A549 (cell line): ENCODE measurements at regions not wholly inside any gene's neighbourhood (a gene's known extent, or its start where the extent isn't known, plus 50 kb on each side); places are given as distances from the start of the nearest gene placed in this dataset.

Experiments
- ATAC-seq, 2 experiments: fragments of 200-7000 bp in 1 of 2; fragments of >200 bp in 1 of 2; cut with Nextera tagmentation in 1 of 2; cut with Tn5 transposase in 1 of 2; 3 replicates each; pipeline versions ENCODE4 v1.8.0 to v1.9.1; 2018 to 2020; ENCODE audit warnings: mild to moderate bottlenecking in 1 of 2, moderate library complexity in 1 of 2
- CTCF ChIA-PET: fragments of 300-600 bp; sonication (Branson Sonifier 250); formaldehyde crosslinking; extraction: SDS; loops from one replicate; lab custom pipeline; 2021; ENCODE audit warnings: antibody characterized with exemption, inconsistent platforms; lab: Yijun Ruan, JAX
- POLR2A ChIA-PET: fragments of 350-600 bp; formaldehyde crosslinking; extraction: SDS; loops from one replicate; lab custom pipeline; 2021; ENCODE audit warnings: antibody characterized with exemption, inconsistent platforms; lab: Yijun Ruan, JAX
- DNase-seq, 2 experiments: peaks; one replicate each; pipeline versions ENCODE4 v3.0.0 to v3.0.0-alpha.2; 2011 to 2016; ENCODE audit warnings: low read depth in 1 of 2, low spot score in 1 of 2
- FAIRE-seq: peaks from 2 replicates; lab custom pipeline; 2011; peaks lifted over from hg19 to GRCh38; lab: Jason Lieb, UNC
- H3K27ac ChIP-seq, 2 experiments: fragments of >200 bp; sonication (Bioruptor Twin); formaldehyde crosslinking; 3 replicates each; pipeline ENCODE4 v1.5.1; 2016 to 2017
- H3K4me1 ChIP-seq: fragments of >200 bp; sonication (Bioruptor Twin); formaldehyde crosslinking; 3 replicates; pipeline ENCODE4 v1.6.1; 2016
- H3K4me2 ChIP-seq: fragments of >200 bp; sonication (Bioruptor Twin); formaldehyde crosslinking; 3 replicates; pipeline ENCODE4 v1.6.1; 2016
- H3K4me3 ChIP-seq: fragments of >200 bp; sonication (Bioruptor Twin); formaldehyde crosslinking; 3 replicates; pipeline ENCODE4 v1.5.1; 2016
- H3K9me3 ChIP-seq: fragments of >200 bp; sonication (Bioruptor Twin); formaldehyde crosslinking; 3 replicates; pipeline ENCODE4 v1.6.1; 2016
- BHLHE40 ChIP-seq: IDR thresholded peaks from 2 replicates; pipeline ENCODE4 v1.6.1; 2012; ENCODE audit warnings: low read depth, low read length, inconsistent platforms
- CBX8 ChIP-seq: fragments of 200-600 bp; sonication (generic); IDR thresholded peaks from 2 replicates; pipeline ENCODE4 v1.6.1; 2016
- CEBPB ChIP-seq, 2 experiments: fragments of >200 bp in 1 of 2; sonication (Bioruptor Twin) in 1 of 2; formaldehyde crosslinking in 1 of 2; IDR thresholded peaks; 2 replicates each; pipeline ENCODE4 v1.6.1; 2012 to 2016
- EHF ChIP-seq: fragments of 250-450 bp; sonication (Bioruptor Pico); IDR thresholded peaks from 2 replicates; pipeline ENCODE4 v1.5.0; 2020; ENCODE audit warnings: mild to moderate bottlenecking
- EHMT2 ChIP-seq: fragments of 200-600 bp; sonication (generic); IDR thresholded peaks from 2 replicates; pipeline ENCODE4 v1.6.1; 2016; ENCODE audit warnings: antibody characterized with exemption, low read depth, mild to moderate bottlenecking, moderate library complexity
- EP300 ChIP-seq, 2 experiments: fragments of >200 bp; sonication (Bioruptor Twin); formaldehyde crosslinking; IDR thresholded peaks; 2 replicates in 1 of 2; 3 replicates in 1 of 2; pipeline ENCODE4 v1.6.1; 2016 to 2017
- ESRRA ChIP-seq: fragments of 150-350 bp; IDR thresholded peaks from 2 replicates; pipeline ENCODE4 v1.6.1; 2014; ENCODE audit warnings: mild to moderate bottlenecking, low read length, borderline replicate concordance
- FOXS1 ChIP-seq: fragments of 250-450 bp; sonication (Bioruptor Pico); IDR thresholded peaks from 2 replicates; pipeline ENCODE4 v1.5.0; 2020; ENCODE audit warnings: mild to moderate bottlenecking, moderate library complexity
- HEYL ChIP-seq: fragments of 250-450 bp; sonication (Bioruptor Pico); IDR thresholded peaks from 2 replicates; pipeline ENCODE4 v1.8.0; 2021; ENCODE audit warnings: mild to moderate bottlenecking, moderate library complexity
- KDM5A ChIP-seq: fragments of 200-600 bp; sonication (generic); IDR thresholded peaks from 2 replicates; pipeline ENCODE4 v1.6.1; 2016; ENCODE audit warnings: antibody characterized with exemption, mild to moderate bottlenecking
- MAZ ChIP-seq: fragments of 150-350 bp; IDR thresholded peaks from 2 replicates; pipeline ENCODE4 v1.6.1; 2014; ENCODE audit warnings: antibody characterized with exemption, low read depth, low read length, borderline replicate concordance
- NFE2L2 ChIP-seq: fragments of 150-350 bp; conservative IDR thresholded peaks from 2 replicates; pipeline ENCODE4 v1.6.1; 2014; ENCODE audit warnings: low read length
- NPAS2 ChIP-seq: fragments of 250-450 bp; sonication (Bioruptor Pico); IDR thresholded peaks from 2 replicates; pipeline ENCODE4 v1.8.0; 2022; ENCODE audit warnings: mild to moderate bottlenecking, moderate library complexity, borderline replicate concordance
- NR3C1 ChIP-seq: fragments of >200 bp; sonication (Bioruptor Twin); formaldehyde crosslinking; IDR thresholded peaks from 3 replicates; pipeline ENCODE4 v1.6.1; 2017
- PHF8 ChIP-seq: fragments of 200-600 bp; sonication (generic); IDR thresholded peaks from 2 replicates; pipeline ENCODE4 v1.6.1; 2016; ENCODE audit warnings: low read depth, mild to moderate bottlenecking, antibody characterized with exemption, moderate library complexity, borderline replicate concordance
- RAD21 ChIP-seq, 2 experiments: fragments of >200 bp in 1 of 2; sonication (Bioruptor Twin) in 1 of 2; formaldehyde crosslinking in 1 of 2; IDR thresholded peaks in 1 of 2; conservative IDR thresholded peaks in 1 of 2; 2 replicates in 1 of 2; 3 replicates in 1 of 2; pipeline ENCODE4 v1.6.1; 2012 to 2018; ENCODE audit warnings: inconsistent platforms in 1 of 2
- RCOR1 ChIP-seq: fragments of 150-350 bp; IDR thresholded peaks from 2 replicates; pipeline ENCODE4 v1.6.1; 2014; ENCODE audit warnings: antibody characterized with exemption, low read length, low read depth
- RFX5 ChIP-seq: fragments of 450-650 bp; IDR thresholded peaks from 2 replicates; pipeline ENCODE4 v1.7.1; 2014; ENCODE audit warnings: antibody characterized with exemption, mild to moderate bottlenecking, moderate library complexity
- RNF2 ChIP-seq: fragments of 200-600 bp; sonication (generic); IDR thresholded peaks from 2 replicates; pipeline ENCODE4 v1.6.1; 2016; ENCODE audit warnings: low read depth, mild to moderate bottlenecking, antibody characterized with exemption, moderate library complexity, borderline replicate concordance
- SREBF2 ChIP-seq: fragments of 450-650 bp; IDR thresholded peaks from 2 replicates; pipeline ENCODE4 v1.6.1; 2014; ENCODE audit warnings: mild to moderate bottlenecking, moderate library complexity
- TFCP2L1 ChIP-seq: fragments of 250-450 bp; sonication (Bioruptor Pico); IDR thresholded peaks from 2 replicates; pipeline ENCODE4 v1.5.0; 2021; ENCODE audit warnings: mild to moderate bottlenecking
- ZFP36 ChIP-seq: fragments of 450-650 bp; IDR thresholded peaks from 2 replicates; pipeline ENCODE4 v1.6.1; 2014; ENCODE audit warnings: borderline replicate concordance; ENCODE audit not compliant: partially characterized antibody
- ZNF302 ChIP-seq: fragments of 250-450 bp; sonication (Bioruptor Pico); IDR thresholded peaks from 2 replicates; pipeline ENCODE4 v1.9.0; 2021; ENCODE audit warnings: inconsistent platforms, mild to moderate bottlenecking, moderate library complexity
- ZSCAN20 ChIP-seq: fragments of 250-450 bp; sonication (Bioruptor Pico); IDR thresholded peaks from 2 replicates; pipeline ENCODE4 v1.8.0; 2022; ENCODE audit warnings: mild to moderate bottlenecking, moderate library complexity
- WGBS: methylation state at CpG from one replicate; pipeline ENCODE4 v1.1.6; 2017; ENCODE audit errors: missing lambda C conversion rate; 5-methylcytosine and 5-hydroxymethylcytosine counted together
- TF ChIP-seq, protein P1 (sequence below): fragments of 200-600 bp; sonication (generic); IDR thresholded peaks from 2 replicates; pipeline ENCODE4 v1.6.1; 2016; ENCODE audit warnings: antibody characterized with exemption, mild to moderate bottlenecking, moderate library complexity
- TF ChIP-seq, protein P2 (sequence below): IDR thresholded peaks from 2 replicates; pipeline ENCODE4 v1.6.1; 2012
- TF ChIP-seq, protein P3 (sequence below): IDR thresholded peaks from 2 replicates; pipeline ENCODE4 v1.6.1; 2012; ENCODE audit warnings: low read depth, borderline replicate concordance
- TF ChIP-seq, protein P4 (sequence below): fragments of 250-450 bp; sonication (Bioruptor Pico); IDR thresholded peaks from 2 replicates; pipeline ENCODE4 v1.5.0; 2020; ENCODE audit warnings: low read depth, mild to moderate bottlenecking, moderate library complexity
- TF ChIP-seq, protein P5 (sequence below): fragments of >200 bp; sonication (Bioruptor Twin); formaldehyde crosslinking; IDR thresholded peaks from 3 replicates; pipeline ENCODE4 v1.6.1; 2016
- TF ChIP-seq, protein P6 (sequence below): fragments of 450-650 bp; IDR thresholded peaks from 2 replicates; pipeline ENCODE4 v1.6.1; 2014; ENCODE audit warnings: antibody characterized with exemption

DNA sequence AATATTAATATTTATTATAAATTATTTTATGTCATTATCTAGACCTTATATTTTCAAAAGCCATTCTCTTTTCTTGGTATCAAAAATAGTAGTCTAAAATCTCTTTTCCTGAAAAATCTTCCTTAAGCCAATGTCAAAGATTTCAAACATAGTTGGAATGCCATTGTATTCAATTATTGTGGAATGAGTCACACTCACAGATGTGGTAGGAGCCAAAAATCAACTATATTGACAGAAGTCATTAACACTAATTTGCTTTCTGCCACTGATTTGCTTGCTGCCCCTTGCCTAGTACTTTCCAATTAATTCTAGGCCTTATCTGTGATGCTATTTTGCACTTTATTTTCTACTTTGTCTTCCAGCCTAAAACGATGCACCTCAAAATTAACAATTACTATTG is 1326.3 kb upstream of the GJE1 start:
- CTCF ChIA-PET = no interaction called here

DNA sequence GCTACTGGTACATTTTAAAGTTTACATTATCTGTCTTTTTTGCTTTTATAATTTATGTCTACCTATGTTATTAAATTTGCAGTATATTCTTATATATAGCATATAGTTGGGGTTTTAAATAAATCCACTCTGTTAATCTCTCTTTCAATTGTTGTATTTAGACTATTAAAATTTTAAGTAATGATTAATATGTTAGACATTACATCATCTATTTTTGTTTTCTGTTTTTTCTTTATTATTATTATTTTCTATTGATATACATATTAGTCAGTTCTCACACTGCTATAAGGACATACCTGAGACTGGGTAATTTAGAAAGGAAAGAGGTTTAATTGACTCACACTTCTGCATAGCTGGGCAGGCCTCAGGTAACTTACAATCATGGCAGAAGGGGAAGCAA is 1338.2 kb upstream of the GJE1 start:
- DNase-seq = no peak
- Histone ChIP-seq H3K27ac (no peak overlapping the region), H3K4me1 (no peaks in the 10 kb centered on the region), H3K9me3 (no peaks in the 10 kb centered on the region), H3K4me3 (no peak overlapping the region), H3K4me2 (no peak overlapping the region)
- ATAC-seq = no peak
- TF ChIP-seq EHF (no peak), NFE2L2 (no peak), CBX8 (no peak), EHMT2 (no peak), CEBPB (IDR thresholded peaks at IDR 0.05) (no peak), MAZ (no peak), ZSCAN20 (CRISPR knock-in tag) (no peak), RFX5 (no peak)
- FAIRE-seq = no peak
- POLR2A ChIA-PET = no interaction called here
- CTCF ChIA-PET = no interaction called here

More for the DNA sequence above, 1326.3 kb upstream of the GJE1 start:
- H3K27ac ChIP-seq = no peak overlapping the region
- no peaks in the 10 kb centered on the region for H3K9me3 ChIP-seq
- H3K4me3 ChIP-seq = no peak overlapping the region
- H3K4me1 ChIP-seq = no peaks in the 10 kb centered on the region
- no peak overlapping the region for H3K4me2 ChIP-seq
- no peak for DNase-seq
- 48% methylated on average over 1 of the region's 1 CpG for WGBS
- TF ChIP-seq RNF2 = no peak
- TF ChIP-seq, protein P1, sequence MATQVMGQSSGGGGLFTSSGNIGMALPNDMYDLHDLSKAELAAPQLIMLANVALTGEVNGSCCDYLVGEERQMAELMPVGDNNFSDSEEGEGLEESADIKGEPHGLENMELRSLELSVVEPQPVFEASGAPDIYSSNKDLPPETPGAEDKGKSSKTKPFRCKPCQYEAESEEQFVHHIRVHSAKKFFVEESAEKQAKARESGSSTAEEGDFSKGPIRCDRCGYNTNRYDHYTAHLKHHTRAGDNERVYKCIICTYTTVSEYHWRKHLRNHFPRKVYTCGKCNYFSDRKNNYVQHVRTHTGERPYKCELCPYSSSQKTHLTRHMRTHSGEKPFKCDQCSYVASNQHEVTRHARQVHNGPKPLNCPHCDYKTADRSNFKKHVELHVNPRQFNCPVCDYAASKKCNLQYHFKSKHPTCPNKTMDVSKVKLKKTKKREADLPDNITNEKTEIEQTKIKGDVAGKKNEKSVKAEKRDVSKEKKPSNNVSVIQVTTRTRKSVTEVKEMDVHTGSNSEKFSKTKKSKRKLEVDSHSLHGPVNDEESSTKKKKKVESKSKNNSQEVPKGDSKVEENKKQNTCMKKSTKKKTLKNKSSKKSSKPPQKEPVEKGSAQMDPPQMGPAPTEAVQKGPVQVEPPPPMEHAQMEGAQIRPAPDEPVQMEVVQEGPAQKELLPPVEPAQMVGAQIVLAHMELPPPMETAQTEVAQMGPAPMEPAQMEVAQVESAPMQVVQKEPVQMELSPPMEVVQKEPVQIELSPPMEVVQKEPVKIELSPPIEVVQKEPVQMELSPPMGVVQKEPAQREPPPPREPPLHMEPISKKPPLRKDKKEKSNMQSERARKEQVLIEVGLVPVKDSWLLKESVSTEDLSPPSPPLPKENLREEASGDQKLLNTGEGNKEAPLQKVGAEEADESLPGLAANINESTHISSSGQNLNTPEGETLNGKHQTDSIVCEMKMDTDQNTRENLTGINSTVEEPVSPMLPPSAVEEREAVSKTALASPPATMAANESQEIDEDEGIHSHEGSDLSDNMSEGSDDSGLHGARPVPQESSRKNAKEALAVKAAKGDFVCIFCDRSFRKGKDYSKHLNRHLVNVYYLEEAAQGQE = no peak
- TF ChIP-seq RAD21 (conservative IDR thresholded peaks at IDR 0.05 in 1 of 2, IDR thresholded peaks at IDR 0.05 in 1 of 2) = no peak
- TF ChIP-seq, protein P2, sequence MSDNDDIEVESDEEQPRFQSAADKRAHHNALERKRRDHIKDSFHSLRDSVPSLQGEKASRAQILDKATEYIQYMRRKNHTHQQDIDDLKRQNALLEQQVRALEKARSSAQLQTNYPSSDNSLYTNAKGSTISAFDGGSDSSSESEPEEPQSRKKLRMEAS = no peak
- TF ChIP-seq HEYL (CRISPR knock-in tag) = no peak
- TF ChIP-seq, protein P3, sequence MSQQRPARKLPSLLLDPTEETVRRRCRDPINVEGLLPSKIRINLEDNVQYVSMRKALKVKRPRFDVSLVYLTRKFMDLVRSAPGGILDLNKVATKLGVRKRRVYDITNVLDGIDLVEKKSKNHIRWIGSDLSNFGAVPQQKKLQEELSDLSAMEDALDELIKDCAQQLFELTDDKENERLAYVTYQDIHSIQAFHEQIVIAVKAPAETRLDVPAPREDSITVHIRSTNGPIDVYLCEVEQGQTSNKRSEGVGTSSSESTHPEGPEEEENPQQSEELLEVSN = no peak
- TF ChIP-seq NPAS2 (CRISPR knock-in tag) = no peak
- TF ChIP-seq NR3C1 = no peak
- no peak for TF ChIP-seq FOXS1 (CRISPR knock-in tag)
- TF ChIP-seq KDM5A = no peak
- TF ChIP-seq PHF8 = no peak
- no peak for TF ChIP-seq ZFP36
- TF ChIP-seq BHLHE40 = no peak
- TF ChIP-seq, all 56 proteins: peak for 0
- POLR2A ChIA-PET = no interaction called here
- no peak for ATAC-seq
- no peak for FAIRE-seq

DNA sequence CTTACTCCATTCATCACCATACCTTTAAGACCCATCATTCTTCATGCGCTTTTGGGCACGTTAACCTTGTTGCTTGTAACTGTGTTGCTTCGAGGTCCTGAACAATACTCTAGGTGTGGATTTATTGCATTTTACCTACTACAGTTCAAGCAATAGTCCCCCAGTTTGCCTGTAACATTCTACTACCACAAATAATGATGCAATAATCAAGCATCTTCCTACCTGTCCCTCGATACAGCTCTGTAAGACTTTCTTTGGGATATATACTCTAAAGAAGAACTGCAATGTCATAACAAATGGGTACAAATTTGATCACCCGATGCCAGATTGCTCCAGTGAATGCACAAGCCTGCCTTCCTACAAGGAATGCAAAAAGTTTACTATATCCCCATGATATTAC is 1342.6 kb upstream of the GJE1 start:
- no peaks in the 10 kb centered on the region for H3K9me3 ChIP-seq
- 66% methylated on average over 5 of the region's 5 CpGs for WGBS
- ATAC-seq = no peak
- ChIA-PET POLR2A (no interaction called here), CTCF (no interaction called here)
- no peak for DNase-seq
- no peak overlapping the region for H3K4me2 ChIP-seq
- no peak for FAIRE-seq
- no peak overlapping the region for H3K27ac ChIP-seq
- no peak overlapping the region for H3K4me3 ChIP-seq
- no peaks in the 10 kb centered on the region for H3K4me1 ChIP-seq
- TF ChIP-seq TFCP2L1 (no peak), ESRRA (no peak), ZNF302 (CRISPR knock-in tag) (no peak), NFE2L2 (no peak), EHMT2 (no peak), PHF8 (no peak), RCOR1 (no peak), EP300 (IDR thresholded peaks at IDR 0.05) (no peak), RAD21 (conservative IDR thresholded peaks at IDR 0.05 in 1 of 2, IDR thresholded peaks at IDR 0.05 in 1 of 2) (no peak), NPAS2 (CRISPR knock-in tag) (no peak), SREBF2 (no peak)
- TF ChIP-seq, protein P4, sequence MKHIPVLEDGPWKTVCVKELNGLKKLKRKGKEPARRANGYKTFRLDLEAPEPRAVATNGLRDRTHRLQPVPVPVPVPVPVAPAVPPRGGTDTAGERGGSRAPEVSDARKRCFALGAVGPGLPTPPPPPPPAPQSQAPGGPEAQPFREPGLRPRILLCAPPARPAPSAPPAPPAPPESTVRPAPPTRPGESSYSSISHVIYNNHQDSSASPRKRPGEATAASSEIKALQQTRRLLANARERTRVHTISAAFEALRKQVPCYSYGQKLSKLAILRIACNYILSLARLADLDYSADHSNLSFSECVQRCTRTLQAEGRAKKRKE (CRISPR knock-in tag) = no peak
- TF ChIP-seq, protein P5, sequence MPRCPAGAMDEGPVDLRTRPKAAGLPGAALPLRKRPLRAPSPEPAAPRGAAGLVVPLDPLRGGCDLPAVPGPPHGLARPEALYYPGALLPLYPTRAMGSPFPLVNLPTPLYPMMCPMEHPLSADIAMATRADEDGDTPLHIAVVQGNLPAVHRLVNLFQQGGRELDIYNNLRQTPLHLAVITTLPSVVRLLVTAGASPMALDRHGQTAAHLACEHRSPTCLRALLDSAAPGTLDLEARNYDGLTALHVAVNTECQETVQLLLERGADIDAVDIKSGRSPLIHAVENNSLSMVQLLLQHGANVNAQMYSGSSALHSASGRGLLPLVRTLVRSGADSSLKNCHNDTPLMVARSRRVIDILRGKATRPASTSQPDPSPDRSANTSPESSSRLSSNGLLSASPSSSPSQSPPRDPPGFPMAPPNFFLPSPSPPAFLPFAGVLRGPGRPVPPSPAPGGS = no peak
- TF ChIP-seq, protein P6, sequence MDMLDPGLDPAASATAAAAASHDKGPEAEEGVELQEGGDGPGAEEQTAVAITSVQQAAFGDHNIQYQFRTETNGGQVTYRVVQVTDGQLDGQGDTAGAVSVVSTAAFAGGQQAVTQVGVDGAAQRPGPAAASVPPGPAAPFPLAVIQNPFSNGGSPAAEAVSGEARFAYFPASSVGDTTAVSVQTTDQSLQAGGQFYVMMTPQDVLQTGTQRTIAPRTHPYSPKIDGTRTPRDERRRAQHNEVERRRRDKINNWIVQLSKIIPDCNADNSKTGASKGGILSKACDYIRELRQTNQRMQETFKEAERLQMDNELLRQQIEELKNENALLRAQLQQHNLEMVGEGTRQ = no peak
